HG03108 (cell line): ENCODE measurements at regions not wholly inside any gene's neighbourhood (a gene's known extent, or its start where the extent isn't known, plus 50 kb on each side); places are given as distances from the start of the nearest gene placed in this dataset.

ENCODE experiments used
- ATAC-seq: cut with Tn5 transposase; IDR thresholded peaks from one replicate; pipeline ENCODE4 v1.9.1; 2021; ENCODE audit warnings: moderate library complexity; ENCODE audit not compliant: unreplicated experiment

GRCh38 chrX:45714866-45715265 lies 514.2 kb upstream of the DIPK2B start:
- peak; percentile 40 for ATAC-seq

- ATAC-seq = no peak
Observed at GRCh38 chrX:45712067-45712466, 511.4 kb upstream of the DIPK2B start.

GRCh38 chrX:45711231-45711630 lies 510.6 kb upstream of the DIPK2B start:
- no peak for ATAC-seq

GRCh38 chrX:45710081-45710801 lies 509.6 kb upstream of the DIPK2B start:
- peak; percentile 72 for ATAC-seq

- no peak for ATAC-seq
Observed at GRCh38 chrX:45709381-45709780, 508.7 kb upstream of the DIPK2B start.

- no peak for ATAC-seq
Observed at GRCh38 chrX:45699158-45699557, 498.5 kb upstream of the DIPK2B start.

GRCh38 chrX:45697591-45697990 lies 496.9 kb upstream of the DIPK2B start:
- ATAC-seq = no peak

- no peak for ATAC-seq
Observed at GRCh38 chrX:45696736-45697135, 496.1 kb upstream of the DIPK2B start.

- no peak for ATAC-seq
Observed at GRCh38 chrX:45689971-45690370, 489.3 kb upstream of the DIPK2B start.

GRCh38 chrX:45683914-45684313 lies 483.2 kb upstream of the DIPK2B start:
- ATAC-seq = no peak

- no peak for ATAC-seq
Observed at GRCh38 chrX:45681891-45682290, 481.2 kb upstream of the DIPK2B start.

- ATAC-seq = no peak
Observed at GRCh38 chrX:45669715-45670340, 469.2 kb upstream of the DIPK2B start.

GRCh38 chrX:45668686-45669443 lies 468.2 kb upstream of the DIPK2B start:
- ATAC-seq = no peak

GRCh38 chrX:45667666-45668065 lies 467.0 kb upstream of the DIPK2B start:
- ATAC-seq = no peak

- no peak for ATAC-seq
Observed at GRCh38 chrX:45664727-45665290, 464.1 kb upstream of the DIPK2B start.

GRCh38 chrX:45660477-45660876 lies 459.8 kb upstream of the DIPK2B start:
- no peak for ATAC-seq

- ATAC-seq = no peak
Observed at GRCh38 chrX:45633419-45633818, 432.7 kb upstream of the DIPK2B start.

GRCh38 chrX:45632506-45632905 lies 431.8 kb upstream of the DIPK2B start:
- ATAC-seq = no peak

GRCh38 chrX:45630078-45630477 lies 429.4 kb upstream of the DIPK2B start:
- no peak for ATAC-seq

- no peak for ATAC-seq
Observed at GRCh38 chrX:45628041-45628440, 427.4 kb upstream of the DIPK2B start.

- no peak for ATAC-seq
Observed at GRCh38 chrX:45623266-45623665, 422.6 kb upstream of the DIPK2B start.

- no peak for ATAC-seq
Observed at GRCh38 chrX:45622538-45622937, 421.9 kb upstream of the DIPK2B start.
